ENCODE measurements at regions not wholly inside any gene's neighbourhood (a gene's known extent, or its start where the extent isn't known, plus 50 kb on each side); places are given as distances from the start of the nearest gene placed in this dataset.

GRCh38 chr11:19403196-19403895 lies 162.6 kb upstream of the E2F8 start:
- TF ChIP-seq CTCF (conservative IDR thresholded peaks at IDR 0.05) = no peak
- H3K4me3 Mint-ChIP-seq = no peak overlapping the region
- H3K36me3 Mint-ChIP-seq (ENCODE audit: low read depth) = no peaks in the 10 kb centered on the region
- no peak overlapping the region for H3K27ac Mint-ChIP-seq (ENCODE audit: unreplicated experiment)
- no peak for DNase-seq (ENCODE audit: low read depth, low spot score)
- no peaks in the 10 kb centered on the region for H3K9me3 Mint-ChIP-seq
- peaks cover 4% of the 10 kb centered on the region for H3K27me3 Mint-ChIP-seq (ENCODE audit: low read depth)
- H3K4me1 Mint-ChIP-seq = peaks cover 5% of the 10 kb centered on the region

- DNase-seq (ENCODE audit: low read depth, low spot score) = no peak
- Mint-ChIP-seq H3K9me3 (no peaks in the 10 kb centered on the region), H3K27ac (ENCODE audit: unreplicated experiment) (no peak overlapping the region), H3K27me3 (ENCODE audit: low read depth) (no peaks in the 10 kb centered on the region), H3K4me3 (no peak overlapping the region), H3K4me1 (no peaks in the 10 kb centered on the region), H3K36me3 (ENCODE audit: low read depth) (no peaks in the 10 kb centered on the region)
- no peak for TF ChIP-seq CTCF (conservative IDR thresholded peaks at IDR 0.05)
Measured at GRCh38 chr11:19400296-19400695, 159.6 kb upstream of the E2F8 start.

GRCh38 chr11:19398772-19399527 lies 158.2 kb upstream of the E2F8 start:
- DNase-seq (ENCODE audit: low read depth, low spot score) = no peak
- Mint-ChIP-seq H3K9me3 (no peaks in the 10 kb centered on the region), H3K4me3 (no peak overlapping the region)

GRCh38 chr11:19398273-19398672 lies 157.5 kb upstream of the E2F8 start:
- no peak overlapping the region for H3K27ac Mint-ChIP-seq (ENCODE audit: unreplicated experiment)

More at GRCh38 chr11:19398772-19399527, 158.2 kb upstream of the E2F8 start:
- Mint-ChIP-seq H3K27ac (ENCODE audit: unreplicated experiment) (no peak overlapping the region), H3K4me1 (no peaks in the 10 kb centered on the region), H3K27me3 (ENCODE audit: low read depth) (no peaks in the 10 kb centered on the region), H3K36me3 (ENCODE audit: low read depth) (no peaks in the 10 kb centered on the region)
- no peak for TF ChIP-seq CTCF (conservative IDR thresholded peaks at IDR 0.05)

GRCh38 chr11:19395050-19395449 lies 154.3 kb upstream of the E2F8 start:
- Mint-ChIP-seq H3K4me1 (no peaks in the 10 kb centered on the region), H3K9me3 (no peaks in the 10 kb centered on the region), H3K36me3 (ENCODE audit: low read depth) (peaks cover 2% of the 10 kb centered on the region), H3K27me3 (ENCODE audit: low read depth) (no peaks in the 10 kb centered on the region), H3K27ac (ENCODE audit: unreplicated experiment) (no peak overlapping the region), H3K4me3 (no peak overlapping the region)
- no peak for TF ChIP-seq CTCF (conservative IDR thresholded peaks at IDR 0.05)
- no peak for DNase-seq (ENCODE audit: low read depth, low spot score)

More at GRCh38 chr11:19398273-19398672, 157.5 kb upstream of the E2F8 start:
- no peaks in the 10 kb centered on the region for H3K36me3 Mint-ChIP-seq (ENCODE audit: low read depth)
- H3K9me3 Mint-ChIP-seq = no peaks in the 10 kb centered on the region
- no peak overlapping the region for H3K4me3 Mint-ChIP-seq
- no peaks in the 10 kb centered on the region for H3K4me1 Mint-ChIP-seq
- no peak for DNase-seq (ENCODE audit: low read depth, low spot score)
- no peaks in the 10 kb centered on the region for H3K27me3 Mint-ChIP-seq (ENCODE audit: low read depth)
- no peak for TF ChIP-seq CTCF (conservative IDR thresholded peaks at IDR 0.05)
